ENCODE measurements at regions not wholly inside any gene's neighbourhood (a gene's known extent, or its start where the extent isn't known, plus 50 kb on each side); places are given as distances from the start of the nearest gene placed in this dataset.

- no peaks in the 10 kb centered on the region for H3K9me3 Mint-ChIP-seq (ENCODE audit: unreplicated experiment)
- H3K36me3 Mint-ChIP-seq (ENCODE audit: low read depth, unreplicated experiment) = no peaks in the 10 kb centered on the region
- no peak for DNase-seq (ENCODE audit: low spot score)
- no peaks in the 10 kb centered on the region for H3K4me1 Mint-ChIP-seq (ENCODE audit: unreplicated experiment)
- H3K27ac Mint-ChIP-seq (ENCODE audit: unreplicated experiment) = no peak overlapping the region
- no peak overlapping the region for H3K4me3 Mint-ChIP-seq (ENCODE audit: unreplicated experiment)
- no peak for TF ChIP-seq CTCF (IDR thresholded peaks at IDR 0.05; ENCODE audit: unreplicated experiment)
- no peaks in the 10 kb centered on the region for H3K27me3 Mint-ChIP-seq (ENCODE audit: unreplicated experiment)
These were observed 992.9 kb downstream of the GALC start for GRCh38 chr14:87000081-87000480.

GRCh38 chr14:86999036-86999435 is 993.9 kb downstream of the GALC start:
- no peak for TF ChIP-seq CTCF (IDR thresholded peaks at IDR 0.05; ENCODE audit: unreplicated experiment)
- H3K4me1 Mint-ChIP-seq (ENCODE audit: unreplicated experiment) = no peaks in the 10 kb centered on the region
- H3K9me3 Mint-ChIP-seq (ENCODE audit: unreplicated experiment) = no peaks in the 10 kb centered on the region
- no peaks in the 10 kb centered on the region for H3K36me3 Mint-ChIP-seq (ENCODE audit: low read depth, unreplicated experiment)
- H3K27ac Mint-ChIP-seq (ENCODE audit: unreplicated experiment) = no peak overlapping the region
- no peak for DNase-seq (ENCODE audit: low spot score)
- no peak overlapping the region for H3K4me3 Mint-ChIP-seq (ENCODE audit: unreplicated experiment)
- H3K27me3 Mint-ChIP-seq (ENCODE audit: unreplicated experiment) = no peaks in the 10 kb centered on the region

- DNase-seq (ENCODE audit: low spot score) = no peak
- no peaks in the 10 kb centered on the region for H3K9me3 Mint-ChIP-seq (ENCODE audit: unreplicated experiment)
- no peak overlapping the region for H3K4me3 Mint-ChIP-seq (ENCODE audit: unreplicated experiment)
- H3K36me3 Mint-ChIP-seq (ENCODE audit: low read depth, unreplicated experiment) = no peaks in the 10 kb centered on the region
- no peaks in the 10 kb centered on the region for H3K27me3 Mint-ChIP-seq (ENCODE audit: unreplicated experiment)
- H3K27ac Mint-ChIP-seq (ENCODE audit: unreplicated experiment) = no peak overlapping the region
- H3K4me1 Mint-ChIP-seq (ENCODE audit: unreplicated experiment) = no peaks in the 10 kb centered on the region
- TF ChIP-seq CTCF (IDR thresholded peaks at IDR 0.05; ENCODE audit: unreplicated experiment) = no peak
These were observed 995.7 kb downstream of the GALC start for GRCh38 chr14:86997271-86997670.

GRCh38 chr14:86990396-86990795 is 1002.6 kb downstream of the GALC start:
- Mint-ChIP-seq H3K9me3 (ENCODE audit: unreplicated experiment) (no peaks in the 10 kb centered on the region), H3K27ac (ENCODE audit: unreplicated experiment) (no peak overlapping the region), H3K4me3 (ENCODE audit: unreplicated experiment) (no peak overlapping the region), H3K4me1 (ENCODE audit: unreplicated experiment) (no peaks in the 10 kb centered on the region), H3K36me3 (ENCODE audit: low read depth, unreplicated experiment) (no peaks in the 10 kb centered on the region), H3K27me3 (ENCODE audit: unreplicated experiment) (no peaks in the 10 kb centered on the region)
- DNase-seq (ENCODE audit: low spot score) = no peak
- TF ChIP-seq CTCF (IDR thresholded peaks at IDR 0.05; ENCODE audit: unreplicated experiment) = no peak

GRCh38 chr14:86989285-86989684 is 1003.7 kb downstream of the GALC start:
- Mint-ChIP-seq H3K4me3 (ENCODE audit: unreplicated experiment) (no peak overlapping the region), H3K4me1 (ENCODE audit: unreplicated experiment) (no peaks in the 10 kb centered on the region), H3K36me3 (ENCODE audit: low read depth, unreplicated experiment) (no peaks in the 10 kb centered on the region), H3K9me3 (ENCODE audit: unreplicated experiment) (no peaks in the 10 kb centered on the region), H3K27me3 (ENCODE audit: unreplicated experiment) (no peaks in the 10 kb centered on the region), H3K27ac (ENCODE audit: unreplicated experiment) (no peak overlapping the region)
- TF ChIP-seq CTCF (IDR thresholded peaks at IDR 0.05; ENCODE audit: unreplicated experiment) = no peak
- DNase-seq (ENCODE audit: low spot score) = no peak
